ENCODE measurements at regions not wholly inside any gene's neighbourhood (a gene's known extent, or its start where the extent isn't known, plus 50 kb on each side); places are given as distances from the start of the nearest gene placed in this dataset.
"Not testable (repeated sequence)": the region's sequence is repeated elsewhere in the genome, so short reads cannot be mapped to it uniquely, and the experiment has no call there.

GRCh38 chr7:91435381-91436059, 171.3 kb downstream of the FZD1 start:
- DNase-seq: no peak
- no TSS peak for BruUV-seq (replicated peaks)
- POLR2A ChIA-PET (ENCODE audit: unreplicated experiment): interaction anchor here (0.6 kb wide), 1 partner anchor 215 kb away, joined by 3 read pairs; no protein-coding TSS in a partner anchor

GRCh38 chr7:91436655-91437054, 172.4 kb downstream of the FZD1 start:
- no peaks in the 10 kb centered on the region for H3K9me2 ChIP-seq (replicated peaks; ENCODE audit: low read length)
- H3K4me2 ChIP-seq (ENCODE audit: low read length): no peak overlapping the region
- H3K9me3 ChIP-seq (ENCODE audit: low read length): no peaks in the 10 kb centered on the region
- H2AFZ ChIP-seq (ENCODE audit: low read length): no peak overlapping the region
- no peak overlapping the region for H3K27ac ChIP-seq (ENCODE audit: low read length)
- H3F3A ChIP-seq (ENCODE audit: low read length, unreplicated experiment): no peaks in the 10 kb centered on the region
- H3K79me2 ChIP-seq (ENCODE audit: low read length): no peaks in the 10 kb centered on the region
- H3K4me1 ChIP-seq (ENCODE audit: insufficient read depth, low read length): no peaks in the 10 kb centered on the region
- BruUV-seq (replicated peaks): no TSS peak
- H3K4me3 ChIP-seq (ENCODE audit: low read length): no peak overlapping the region
- ATAC-seq: no peak
- H3K27me3 ChIP-seq (ENCODE audit: low read length): no peaks in the 10 kb centered on the region
- POLR2A ChIA-PET (ENCODE audit: unreplicated experiment): no interaction called here
- CTCF ChIA-PET: no interaction called here
- intact Hi-C loops (cut with micrococcal nuclease): no loop called here
- H3K36me3 ChIP-seq (ENCODE audit: low read depth, low read length): no peaks in the 10 kb centered on the region
- DNase-seq: no peak
- no peak overlapping the region for H3K9ac ChIP-seq (ENCODE audit: low read length)
- TF ChIP-seq EZH2phosphoT487 (IDR thresholded peaks at IDR 0.05; ENCODE audit: borderline replicate concordance, low read length) (no peak), CTCF (conservative IDR thresholded peaks at IDR 0.05; ENCODE audit: low read depth, low read length) (no peak), EZH2 (IDR thresholded peaks at IDR 0.05; ENCODE audit: low read length, unreplicated experiment) (no peak)
- no peaks in the 10 kb centered on the region for H4K20me1 ChIP-seq (ENCODE audit: low read length)

More at GRCh38 chr7:91435381-91436059, 171.3 kb downstream of the FZD1 start:
- Histone ChIP-seq H3K36me3 (ENCODE audit: low read depth, low read length) (no peaks in the 10 kb centered on the region), H3K4me3 (ENCODE audit: low read length) (no peak overlapping the region), H3K9me2 (replicated peaks; ENCODE audit: low read length) (no peaks in the 10 kb centered on the region), H3K4me1 (ENCODE audit: insufficient read depth, low read length) (no peaks in the 10 kb centered on the region), H2AFZ (ENCODE audit: low read length) (no peak overlapping the region), H3K27ac (ENCODE audit: low read length) (no peak overlapping the region), H3K79me2 (ENCODE audit: low read length) (no peaks in the 10 kb centered on the region), H3F3A (ENCODE audit: low read length, unreplicated experiment) (no peaks in the 10 kb centered on the region), H3K9ac (ENCODE audit: low read length) (no peak overlapping the region), H3K27me3 (ENCODE audit: low read length) (no peaks in the 10 kb centered on the region), H3K9me3 (ENCODE audit: low read length) (no peaks in the 10 kb centered on the region), H4K20me1 (ENCODE audit: low read length) (no peaks in the 10 kb centered on the region), H3K4me2 (ENCODE audit: low read length) (no peak overlapping the region)
- no peak for ATAC-seq
- CTCF ChIA-PET: no interaction called here
- TF ChIP-seq EZH2 (IDR thresholded peaks at IDR 0.05; ENCODE audit: low read length, unreplicated experiment): no peak
- intact Hi-C loops (cut with micrococcal nuclease): no loop called here

DNA sequence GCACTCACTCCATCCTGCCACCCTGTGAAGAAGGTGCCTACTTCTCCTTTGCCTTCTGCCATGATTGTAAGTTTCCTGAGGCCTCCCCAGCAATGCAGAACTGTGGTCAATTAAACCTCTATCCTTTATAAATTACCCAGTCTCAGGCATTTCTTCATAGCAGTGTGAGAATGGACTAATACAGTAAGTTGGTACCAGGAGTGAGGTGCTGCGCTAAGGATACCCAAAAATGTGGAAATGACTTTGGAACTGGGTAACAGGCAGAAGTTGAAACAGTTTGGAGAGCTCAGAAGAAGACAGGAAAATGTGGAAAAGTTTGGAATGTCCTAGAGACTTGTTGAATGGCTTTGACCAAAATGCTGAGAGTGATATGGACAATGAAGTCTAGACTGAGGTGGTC, 176.0 kb downstream of the FZD1 start:
- H2AFZ ChIP-seq (ENCODE audit: low read length); H3K4me3 ChIP-seq (ENCODE audit: low read length); H3F3A ChIP-seq (ENCODE audit: low read length, unreplicated experiment); ATAC-seq; H3K4me2 ChIP-seq (ENCODE audit: low read length); POLR2A ChIA-PET (ENCODE audit: unreplicated experiment); CTCF ChIA-PET; DNase-seq; H3K27ac ChIP-seq (ENCODE audit: low read length); H3K27me3 ChIP-seq (ENCODE audit: low read length); H3K9me2 ChIP-seq (replicated peaks; ENCODE audit: low read length); H3K4me1 ChIP-seq (ENCODE audit: insufficient read depth, low read length); BruUV-seq (replicated peaks); H3K79me2 ChIP-seq (ENCODE audit: low read length); H3K9ac ChIP-seq (ENCODE audit: low read length); H3K36me3 ChIP-seq (ENCODE audit: low read depth, low read length); H3K9me3 ChIP-seq (ENCODE audit: low read length); H4K20me1 ChIP-seq (ENCODE audit: low read length); intact Hi-C loops (cut with micrococcal nuclease): not testable (repeated sequence)

DNA sequence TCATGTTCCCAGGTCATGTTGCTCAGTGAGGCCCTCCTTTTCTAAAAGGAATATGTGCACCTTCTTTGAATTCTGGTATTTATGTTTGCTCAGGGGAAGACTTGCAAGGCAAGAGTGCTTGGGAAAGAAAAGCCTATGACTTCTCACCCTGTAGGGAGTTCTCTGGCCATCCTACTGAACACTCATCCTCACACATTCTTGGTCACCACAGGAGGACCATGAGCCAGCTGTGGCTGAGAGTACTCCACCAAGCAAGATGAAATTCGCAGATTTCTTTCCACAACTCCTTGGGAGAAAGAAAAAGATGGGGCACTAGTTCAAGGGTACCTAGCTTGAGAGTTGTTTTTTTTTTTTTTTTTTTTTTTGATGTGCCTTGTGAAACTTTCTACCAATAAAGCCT, 179.6 kb downstream of the FZD1 start:
- no peak for ATAC-seq
- no peak overlapping the region for H2AFZ ChIP-seq (ENCODE audit: low read length)
- no peaks in the 10 kb centered on the region for H3K27me3 ChIP-seq (ENCODE audit: low read length)
- no peaks in the 10 kb centered on the region for H4K20me1 ChIP-seq (ENCODE audit: low read length)
- no peaks in the 10 kb centered on the region for H3K4me1 ChIP-seq (ENCODE audit: insufficient read depth, low read length)
- intact Hi-C loops (cut with micrococcal nuclease): no loop called here
- no peaks in the 10 kb centered on the region for H3K9me3 ChIP-seq (ENCODE audit: low read length)
- no peaks in the 10 kb centered on the region for H3K9me2 ChIP-seq (replicated peaks; ENCODE audit: low read length)
- no peak overlapping the region for H3K9ac ChIP-seq (ENCODE audit: low read length)
- BruUV-seq (replicated peaks): no TSS peak
- POLR2A ChIA-PET (ENCODE audit: unreplicated experiment): no interaction called here
- CTCF ChIA-PET: no interaction called here
- TF ChIP-seq CTCF (conservative IDR thresholded peaks at IDR 0.05; ENCODE audit: low read depth, low read length) (no peak), EZH2 (IDR thresholded peaks at IDR 0.05; ENCODE audit: low read length, unreplicated experiment) (no peak), EZH2phosphoT487 (IDR thresholded peaks at IDR 0.05; ENCODE audit: borderline replicate concordance, low read length) (no peak)
- no peak overlapping the region for H3K4me2 ChIP-seq (ENCODE audit: low read length)
- no peak overlapping the region for H3K4me3 ChIP-seq (ENCODE audit: low read length)
- DNase-seq: no peak
- H3K79me2 ChIP-seq (ENCODE audit: low read length): no peaks in the 10 kb centered on the region
- no peaks in the 10 kb centered on the region for H3K36me3 ChIP-seq (ENCODE audit: low read depth, low read length)
- no peak overlapping the region for H3K27ac ChIP-seq (ENCODE audit: low read length)
- H3F3A ChIP-seq (ENCODE audit: low read length, unreplicated experiment): no peaks in the 10 kb centered on the region
